ENCODE measurements at regions not wholly inside any gene's neighbourhood (a gene's known extent, or its start where the extent isn't known, plus 50 kb on each side); places are given as distances from the start of the nearest gene placed in this dataset.
A peak's percentile ranks its signal among the peaks of the same experiment; 100 is the strongest.
"Not testable (repeated sequence)": the region's sequence is repeated elsewhere in the genome, so short reads cannot be mapped to it uniquely, and the experiment has no call there.

GRCh38 chr13:111593490-111593889 lies 273.0 kb downstream of the TEX29 start:
- not testable (repeated sequence) for DNase-seq

DNA sequence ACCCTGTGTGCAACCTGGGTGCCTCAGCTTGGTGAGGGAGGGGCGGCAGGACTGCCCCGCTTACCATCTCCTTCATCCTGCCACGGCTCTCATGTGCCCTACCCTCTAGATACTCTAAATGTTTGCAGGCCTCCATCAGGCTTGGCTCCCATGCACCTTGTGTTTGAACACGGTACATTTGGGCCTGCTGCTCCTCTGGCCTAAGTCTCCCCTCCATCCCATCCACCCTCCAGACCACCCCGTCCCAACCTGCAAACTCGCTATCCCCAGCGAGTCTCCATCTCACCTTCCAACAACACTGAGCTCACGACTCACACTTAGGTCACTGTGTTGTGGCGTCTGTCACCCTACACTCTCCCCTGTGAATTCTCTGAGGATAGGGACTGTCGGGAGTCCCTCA lies 274.2 kb downstream of the TEX29 start:
- no peak for DNase-seq

DNA sequence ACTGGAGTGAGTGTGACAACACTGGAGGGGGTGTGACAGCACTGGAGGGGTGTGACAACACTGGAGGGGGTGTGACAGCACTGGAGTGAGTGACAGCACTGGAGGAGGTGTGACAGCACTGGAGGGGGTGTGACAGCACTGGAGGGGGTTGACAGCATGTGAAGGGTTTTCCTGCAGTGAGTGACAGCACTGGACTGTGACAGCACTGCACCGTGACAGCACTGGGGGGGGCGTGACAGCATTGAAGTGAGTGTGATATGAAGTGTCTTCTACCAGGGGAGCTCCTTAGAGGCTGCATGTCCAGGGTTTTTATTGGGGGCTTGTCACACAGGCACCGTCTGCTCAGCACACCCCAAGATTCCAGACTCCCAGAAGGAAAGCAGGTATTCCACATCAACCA lies 274.8 kb downstream of the TEX29 start:
- DNase-seq = no peak

- DNase-seq = no peak
Observed at GRCh38 chr13:111595791-111596190, 275.3 kb downstream of the TEX29 start.

- DNase-seq = peak in 2 of 3 experiments; percentile 40 to 63
Observed at GRCh38 chr13:111597191-111597611, 276.8 kb downstream of the TEX29 start.

DNA sequence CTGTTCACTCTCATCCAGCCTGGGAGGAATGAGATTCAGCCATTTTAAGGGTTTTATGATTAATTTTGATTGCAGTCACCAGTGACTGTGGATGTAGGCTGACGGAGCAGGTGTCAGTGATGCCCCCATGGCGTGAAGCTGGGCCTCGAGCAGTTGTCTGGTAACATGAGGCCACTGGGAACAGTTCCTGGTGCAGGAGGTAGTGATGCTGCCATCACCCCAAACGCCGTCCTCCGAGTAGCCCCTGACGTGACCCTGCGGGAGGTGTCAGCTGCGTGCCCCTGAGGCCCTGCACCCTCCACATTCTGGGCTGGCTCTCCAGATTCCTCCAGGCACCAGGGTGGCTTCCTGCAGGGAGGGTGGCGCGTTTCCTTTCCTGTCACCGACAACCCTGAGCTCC lies 277.2 kb downstream of the TEX29 start:
- no peak for DNase-seq

DNA sequence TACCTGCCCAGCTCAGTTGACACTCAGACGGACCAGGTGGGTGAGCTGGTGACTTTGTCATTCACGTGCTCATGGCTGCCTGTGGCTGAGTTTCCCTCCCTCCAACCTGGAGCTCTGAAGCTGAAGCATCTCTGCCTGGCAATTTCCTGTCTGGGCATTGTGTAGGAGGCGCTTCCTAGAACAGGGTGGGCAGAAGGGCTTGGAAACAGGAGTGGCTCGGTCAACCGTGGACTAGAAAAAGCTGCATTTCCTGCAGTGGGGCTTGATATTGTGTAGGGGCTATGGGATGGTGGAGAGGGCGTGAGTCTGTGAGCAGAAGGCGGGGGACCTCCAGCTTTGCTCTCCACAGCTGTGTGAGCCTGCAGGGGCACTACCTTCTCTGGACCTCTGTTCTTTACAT lies 278.3 kb downstream of the TEX29 start:
- DNase-seq = peak in 1 of 3 experiments; percentile 26

GRCh38 chr13:111599791-111600190 lies 279.3 kb downstream of the TEX29 start:
- DNase-seq = no peak

DNA sequence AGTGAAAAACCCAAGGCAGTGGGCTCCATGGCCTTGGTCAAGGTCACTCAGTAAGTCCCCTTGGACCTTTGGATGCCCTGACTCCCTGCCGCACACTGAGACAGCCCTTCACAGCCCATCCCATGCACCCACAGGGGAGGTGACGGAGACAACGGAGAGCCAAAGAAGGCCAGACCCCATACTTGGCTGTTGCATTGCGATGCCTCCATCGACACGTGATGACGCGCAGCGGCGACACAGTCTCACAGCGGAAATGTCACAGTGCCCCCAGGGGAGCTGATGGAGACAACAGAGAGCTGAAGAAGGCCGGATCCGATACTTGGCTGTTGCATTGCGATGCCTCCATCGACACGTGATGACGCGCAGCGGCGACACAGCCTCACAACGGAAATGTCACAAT lies 282.4 kb downstream of the TEX29 start:
- no peak for DNase-seq

DNA sequence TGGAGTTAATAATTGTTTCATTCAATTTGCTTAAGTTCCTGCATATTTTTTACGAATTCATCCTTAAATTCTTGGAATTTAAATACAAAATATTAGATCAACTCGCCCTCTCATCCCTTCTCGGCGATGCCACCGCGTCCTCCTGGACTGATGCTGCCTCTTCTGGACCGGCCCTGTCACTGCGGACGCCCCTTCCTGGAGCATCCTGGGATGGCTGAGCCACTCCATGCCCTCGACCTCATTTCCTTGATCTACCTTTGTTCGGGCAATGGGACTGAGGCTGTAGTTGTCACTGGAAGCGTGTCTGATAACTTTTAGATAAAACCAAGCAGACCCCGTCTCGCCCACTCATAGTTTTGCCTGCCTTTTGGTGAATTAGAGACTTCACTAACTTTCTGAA lies 283.7 kb downstream of the TEX29 start:
- DNase-seq = no peak

- DNase-seq = no peak
Observed at GRCh38 chr13:111608556-111608955, 288.1 kb downstream of the TEX29 start.

DNA sequence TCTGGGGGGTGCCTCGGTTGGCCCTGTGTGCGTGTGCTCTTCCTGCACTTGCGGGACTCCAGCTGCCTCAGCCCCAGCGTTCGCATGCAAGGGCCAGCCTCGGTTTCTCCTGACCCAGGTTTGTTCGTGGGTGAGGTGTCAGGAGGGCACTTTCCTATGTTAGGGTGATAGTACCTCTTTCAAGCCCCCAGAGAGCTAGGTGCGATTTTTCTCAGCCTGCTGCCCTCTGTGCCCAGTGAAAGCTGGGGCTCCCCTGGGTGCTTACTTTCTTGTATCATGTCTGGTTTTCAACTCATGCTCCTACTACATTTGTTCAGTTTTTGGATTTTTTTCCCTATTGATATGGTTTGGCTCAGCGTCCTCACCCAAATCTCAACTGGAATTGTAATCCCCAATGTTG lies 289.2 kb downstream of the TEX29 start:
- DNase-seq = no peak

DNA sequence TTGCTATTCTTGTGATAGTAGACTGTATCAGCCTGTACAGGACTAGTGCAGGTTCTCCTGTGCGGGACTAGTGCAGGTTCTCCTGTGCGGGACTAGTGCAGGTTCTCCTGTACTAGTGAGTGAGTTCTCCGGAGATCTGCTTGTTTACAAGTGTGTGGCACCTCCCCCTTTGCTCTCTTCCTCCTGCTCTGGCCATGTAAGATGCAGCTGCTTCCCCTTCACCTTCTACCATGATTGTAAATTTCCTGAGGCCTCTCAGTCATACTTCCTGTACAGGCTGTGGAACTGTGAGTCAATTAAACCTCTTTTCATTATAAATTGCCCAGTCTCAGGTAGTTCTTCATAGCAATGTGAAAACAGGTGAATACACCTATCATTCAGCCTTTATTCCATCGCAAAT lies 289.6 kb downstream of the TEX29 start:
- DNase-seq = peak in 1 of 3 experiments; percentile 42

GRCh38 chr13:111610879-111611278 lies 290.4 kb downstream of the TEX29 start:
- DNase-seq = no peak

GRCh38 chr13:111611651-111612050 lies 291.2 kb downstream of the TEX29 start:
- DNase-seq = peak in 2 of 3 experiments; percentile 56 to 90

- DNase-seq = no peak
Observed at GRCh38 chr13:111612886-111613285, 292.4 kb downstream of the TEX29 start.

GRCh38 chr13:111614009-111614408 lies 293.6 kb downstream of the TEX29 start:
- DNase-seq = no peak

DNA sequence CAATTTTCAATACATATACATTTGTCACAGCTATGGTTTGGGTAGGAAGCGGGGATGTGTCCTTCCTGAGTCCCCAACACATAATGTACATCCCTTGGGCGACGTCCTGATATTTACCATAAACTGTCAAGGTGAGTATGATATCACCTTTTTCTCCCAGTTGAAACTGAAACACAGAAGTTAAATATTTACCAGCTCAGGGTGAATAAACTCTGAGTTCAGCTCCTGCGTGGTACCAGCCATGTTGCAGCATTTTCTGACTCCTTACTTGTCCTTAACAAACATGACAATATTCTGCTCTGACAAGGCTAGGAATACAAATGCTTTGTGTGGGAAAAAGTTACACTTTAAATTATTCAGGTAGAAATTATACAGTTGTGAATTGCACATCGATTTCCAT lies 294.2 kb downstream of the TEX29 start:
- DNase-seq = no peak

- DNase-seq = no peak
Observed at GRCh38 chr13:111616203-111616602, 295.8 kb downstream of the TEX29 start.

DNA sequence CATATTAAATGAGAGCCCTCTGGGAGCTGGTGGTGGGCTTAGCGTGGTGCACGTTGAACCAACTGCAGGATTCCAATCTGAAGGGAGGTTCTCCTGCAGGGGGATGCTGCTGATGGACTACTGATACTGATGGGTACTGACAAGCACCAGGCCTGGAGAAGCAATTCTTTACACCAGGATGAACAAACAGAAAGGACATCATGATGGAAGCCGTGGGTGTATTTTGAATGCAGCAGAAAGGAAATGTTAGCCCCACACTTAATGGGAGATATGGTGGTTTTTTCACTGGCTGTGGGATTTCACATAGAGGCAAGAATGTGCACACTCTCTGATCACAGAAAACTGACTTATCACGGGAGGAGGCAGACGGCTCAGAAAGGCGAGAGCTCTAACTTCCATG lies 299.7 kb downstream of the TEX29 start:
- no peak for DNase-seq

DNA sequence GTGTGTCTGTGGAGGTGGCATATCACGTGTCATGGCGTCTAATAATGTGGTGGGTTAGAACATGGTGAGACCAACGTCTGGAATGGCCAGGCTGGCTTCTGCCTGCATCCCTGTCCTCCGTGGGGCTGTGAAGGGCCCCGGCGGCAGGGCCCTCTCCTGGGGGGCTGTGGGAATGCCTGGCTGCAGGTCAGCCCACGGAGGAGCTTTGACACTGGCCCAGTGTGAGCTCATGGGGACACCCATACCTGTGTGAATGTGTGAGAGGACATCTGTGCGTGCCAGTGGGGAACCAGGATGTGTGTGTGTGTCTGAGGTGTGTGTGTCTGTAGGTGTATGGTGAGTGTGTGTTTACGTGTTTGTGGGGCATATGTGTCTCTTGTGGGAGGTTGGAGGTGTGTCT lies 300.1 kb downstream of the TEX29 start:
- DNase-seq = no peak

DNA sequence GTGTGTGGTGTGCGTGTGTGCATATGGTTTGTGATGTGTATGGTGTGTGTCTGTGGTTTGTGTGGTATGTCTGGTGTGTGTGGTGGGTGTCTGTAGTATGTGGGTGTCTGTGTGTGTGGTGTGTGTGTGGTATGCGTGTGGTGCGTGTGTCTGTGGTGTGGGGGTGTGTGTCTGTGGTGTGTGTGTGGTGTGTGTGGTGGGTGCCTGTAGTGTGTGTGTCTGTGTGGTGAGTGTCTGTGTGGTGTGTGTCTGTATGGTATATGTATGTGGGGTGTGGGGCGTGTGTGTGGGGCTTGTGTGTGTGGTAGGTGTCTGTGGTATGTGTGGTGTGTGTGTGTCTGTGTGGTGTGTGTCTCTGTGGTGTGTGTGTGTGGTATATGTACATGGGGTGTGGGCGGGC lies 300.7 kb downstream of the TEX29 start:
- no peak for DNase-seq

DNA sequence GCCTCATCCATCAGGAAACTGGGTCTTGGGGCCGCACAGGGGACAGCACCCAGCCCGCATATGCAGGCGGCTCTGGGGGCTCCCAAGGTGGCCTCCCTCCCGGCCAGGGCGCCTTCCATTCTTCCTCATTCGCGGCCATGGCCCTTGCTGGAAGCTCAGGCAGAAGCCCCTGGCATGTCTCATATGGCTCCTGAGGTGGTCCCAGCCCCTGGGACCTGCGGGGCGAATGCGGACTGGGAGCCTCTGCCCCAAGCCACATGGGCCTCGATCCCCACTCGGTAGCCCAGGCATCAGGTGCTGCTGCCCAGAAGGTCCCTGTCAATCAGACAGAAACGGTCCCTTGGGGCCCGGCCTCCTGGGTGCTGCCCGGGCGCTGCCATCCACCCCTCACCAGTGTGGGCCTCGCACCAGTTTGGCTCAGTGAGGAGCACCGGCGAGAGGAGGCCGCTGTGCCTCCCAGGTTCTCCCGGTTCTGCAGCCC lies 301.6 kb downstream of the TEX29 start:
- no peak for DNase-seq

GRCh38 chr13:111623208-111623607 lies 302.8 kb downstream of the TEX29 start:
- DNase-seq = no peak

DNA sequence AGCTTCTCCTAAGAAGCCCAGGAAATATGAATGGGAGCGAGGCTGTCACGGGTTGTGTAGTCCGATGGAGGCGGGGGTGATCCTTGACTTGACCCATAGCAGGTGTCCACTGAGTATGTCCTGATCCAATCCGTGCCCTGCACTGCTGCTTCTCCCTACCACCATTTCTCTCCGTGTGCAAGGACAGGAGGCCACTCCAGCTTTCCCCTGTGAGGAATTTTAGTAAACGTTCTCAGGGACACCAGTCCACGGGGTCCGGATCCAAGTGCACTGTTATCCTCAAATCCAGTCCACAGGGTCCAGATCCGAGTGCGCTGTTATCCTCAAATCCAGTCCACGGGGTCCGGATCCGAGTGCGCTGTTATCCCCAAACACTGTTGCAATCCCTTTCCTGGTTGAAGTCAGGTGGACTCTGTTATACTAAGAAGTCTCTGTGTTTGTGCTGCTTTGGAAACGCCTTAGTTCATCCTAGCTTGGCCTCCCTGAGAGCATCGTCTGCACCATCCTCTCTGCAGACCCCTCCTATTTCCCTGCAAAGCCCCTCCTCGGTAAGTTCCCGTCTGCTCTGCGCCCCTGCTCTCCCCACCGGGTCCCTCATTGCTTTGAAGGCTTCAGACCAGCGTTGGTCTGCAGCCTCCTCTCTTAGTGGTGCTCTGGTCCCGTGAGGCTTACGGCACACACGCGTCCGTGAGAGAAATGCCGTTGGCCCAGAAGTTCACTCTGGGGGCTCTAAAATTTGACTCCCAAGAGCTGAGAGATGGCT lies 303.5 kb downstream of the TEX29 start:
- no peak for DNase-seq

Data from NCI-H1417 (cell line).